ENCODE measurements at regions not wholly inside any gene's neighbourhood (a gene's known extent, or its start where the extent isn't known, plus 50 kb on each side); places are given as distances from the start of the nearest gene placed in this dataset.

- no peak for TF ChIP-seq POLR2A (IDR thresholded peaks at IDR 0.05; ENCODE audit: low read depth, low read length)
- no peak for TF ChIP-seq POLR2AphosphoS5 (IDR thresholded peaks at IDR 0.05; ENCODE audit: low read depth, low read length)
Observed at GRCh38 chr12:41981758-41982157, 162.9 kb downstream of the GXYLT1 start.
